IgD-negative memory B cell (primary cell): ENCODE measurements at regions not wholly inside any gene's neighbourhood (a gene's known extent, or its start where the extent isn't known, plus 50 kb on each side); places are given as distances from the start of the nearest gene placed in this dataset.
"Not testable (repeated sequence)": the region's sequence is repeated elsewhere in the genome, so short reads cannot be mapped to it uniquely, and the experiment has no call there.

Experiments
- H3K27ac Mint-ChIP-seq, 3 donors: one replicate each; pipeline ENCODE4 v1.8.0; 2020 to 2022; ENCODE audit warnings: mild to moderate bottlenecking in 3 of 3, mixed read lengths in 3 of 3, moderate library complexity in 1 of 3
- H3K27me3 Mint-ChIP-seq: one replicate; pipeline ENCODE4 v1.8.0; 2021; ENCODE audit warnings: mixed read lengths
- H3K36me3 Mint-ChIP-seq: one replicate; pipeline ENCODE4 v1.8.0; 2020; ENCODE audit warnings: mild to moderate bottlenecking, mixed read lengths
- H3K4me1 Mint-ChIP-seq, 3 donors: one replicate each; pipeline ENCODE4 v1.8.0; 2020 to 2022; ENCODE audit warnings: mixed read lengths in 3 of 3, mild to moderate bottlenecking in 1 of 3
- H3K4me3 Mint-ChIP-seq, 4 donors: one replicate each; pipeline ENCODE4 v1.8.0; 2020 to 2022; ENCODE audit warnings: mild to moderate bottlenecking in 4 of 4, mixed read lengths in 4 of 4, moderate library complexity in 3 of 4
- H3K9me3 Mint-ChIP-seq, 3 donors: one replicate each; pipeline ENCODE4 v1.8.0; 2020 to 2021; ENCODE audit warnings: mixed read lengths in 3 of 3, mild to moderate bottlenecking in 1 of 3

- H3K4me1 Mint-ChIP-seq: peaks cover 0 to under 1% (median 0%) of the 10 kb centered on the region in 3 donors
- peaks cover 0 to 2% (median 2%) of the 10 kb centered on the region in 3 donors for H3K9me3 Mint-ChIP-seq
- H3K4me3 Mint-ChIP-seq: no peak overlapping the region
- H3K27ac Mint-ChIP-seq: no peak overlapping the region
- H3K27me3 Mint-ChIP-seq: peaks cover 3% of the 10 kb centered on the region
- no peaks in the 10 kb centered on the region for H3K36me3 Mint-ChIP-seq
These were observed 246.2 kb downstream of the UACA start for GRCh38 chr15:70517194-70517590.

GRCh38 chr15:70516408-70517193, 246.8 kb downstream of the UACA start:
- Mint-ChIP-seq H3K27me3 (peaks cover 3% of the 10 kb centered on the region), H3K27ac (no peak overlapping the region), H3K4me3 (no peak overlapping the region), H3K36me3 (no peaks in the 10 kb centered on the region), H3K4me1 (peaks cover 0 to 6% (median 5%) of the 10 kb centered on the region in 3 donors), H3K9me3 (peaks cover 0 to 8% (median 8%) of the 10 kb centered on the region in 3 donors)

- Mint-ChIP-seq H3K4me1 (peaks cover 0 to 17% (median 7%) of the 10 kb centered on the region in 3 donors), H3K27me3 (no peaks in the 10 kb centered on the region), H3K36me3 (no peaks in the 10 kb centered on the region), H3K4me3 (no peak overlapping the region), H3K9me3 (peaks cover 0 to 26% (median 24%) of the 10 kb centered on the region in 3 donors), H3K27ac (no peak overlapping the region)
These were observed 249.1 kb downstream of the UACA start for GRCh38 chr15:70514251-70514650.

DNA sequence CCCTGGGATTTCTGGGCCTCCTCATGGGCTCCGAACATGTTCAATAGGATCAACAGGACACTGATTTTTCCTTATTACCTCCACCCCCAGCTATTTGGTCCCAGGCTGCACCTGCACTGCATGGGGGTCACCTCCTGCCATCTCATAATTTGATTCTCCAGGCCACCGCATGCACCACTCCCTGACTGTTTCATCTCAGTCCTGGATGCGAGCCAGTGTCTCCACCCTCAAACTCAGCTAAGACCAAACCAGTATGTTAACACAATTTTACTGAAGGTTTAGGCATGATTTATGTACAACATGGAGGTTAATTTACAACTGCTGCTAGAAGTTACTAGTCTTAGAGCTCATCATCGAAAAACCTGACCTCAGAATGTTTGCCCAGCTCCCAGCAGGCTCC, 249.5 kb downstream of the UACA start:
- Mint-ChIP-seq H3K27ac (no peak overlapping the region), H3K9me3 (peaks cover 0 to 26% (median 24%) of the 10 kb centered on the region in 3 donors), H3K27me3 (no peaks in the 10 kb centered on the region), H3K4me1 (peaks cover 0 to 17% (median 10%) of the 10 kb centered on the region in 3 donors), H3K36me3 (no peaks in the 10 kb centered on the region), H3K4me3 (no peak overlapping the region)

- no peaks in the 10 kb centered on the region for H3K27me3 Mint-ChIP-seq
- peaks cover 0 to 26% (median 24%) of the 10 kb centered on the region in 3 donors for H3K9me3 Mint-ChIP-seq
- H3K4me1 Mint-ChIP-seq: peaks cover 0 to 17% (median 10%) of the 10 kb centered on the region in 3 donors
- no peaks in the 10 kb centered on the region for H3K36me3 Mint-ChIP-seq
- H3K4me3 Mint-ChIP-seq: no peak overlapping the region
- no peak overlapping the region for H3K27ac Mint-ChIP-seq
These were observed 250.5 kb downstream of the UACA start for GRCh38 chr15:70512772-70513362.

GRCh38 chr15:70511972-70512587, 251.3 kb downstream of the UACA start:
- not testable (repeated sequence) for H3K27me3 Mint-ChIP-seq, H3K36me3 Mint-ChIP-seq
- H3K4me3 Mint-ChIP-seq: peak overlapping the region in 1 of 4 donors; percentile 4
- peak overlapping the region in 1 of 3 donors; percentile 65 for H3K27ac Mint-ChIP-seq
- H3K4me1 Mint-ChIP-seq: peaks cover 0 to 17% (median 10%) of the 10 kb centered on the region in 3 donors
- H3K9me3 Mint-ChIP-seq: peaks cover 0 to 26% (median 24%) of the 10 kb centered on the region in 3 donors

GRCh38 chr15:70510433-70510832, 252.9 kb downstream of the UACA start:
- no peak overlapping the region for H3K4me3 Mint-ChIP-seq
- no peak overlapping the region for H3K27ac Mint-ChIP-seq
- H3K9me3 Mint-ChIP-seq: peaks cover 0 to 26% (median 24%) of the 10 kb centered on the region in 3 donors
- H3K4me1 Mint-ChIP-seq: peaks cover 5 to 32% (median 16%) of the 10 kb centered on the region in 3 donors
- H3K27me3 Mint-ChIP-seq: no peaks in the 10 kb centered on the region
- no peaks in the 10 kb centered on the region for H3K36me3 Mint-ChIP-seq

DNA sequence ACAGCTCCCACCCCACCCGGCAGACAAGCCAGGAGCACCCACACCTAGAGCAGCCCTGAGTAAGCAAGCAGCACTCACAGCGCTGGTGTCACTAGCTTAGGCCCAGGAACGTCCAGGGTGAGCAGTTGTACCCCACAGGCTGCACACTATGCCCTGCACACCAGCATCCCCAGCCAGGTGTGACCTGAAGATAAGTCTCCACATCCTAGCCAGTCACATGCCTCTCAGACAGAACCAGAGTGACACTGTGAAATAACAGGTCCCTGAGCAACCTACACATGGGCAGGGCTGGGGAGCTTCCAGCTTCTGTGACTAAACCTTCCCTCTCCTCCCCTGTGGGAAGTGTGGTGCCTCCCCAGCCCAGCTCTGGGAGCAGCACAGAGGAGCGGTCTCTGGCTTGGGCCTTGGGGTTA, 253.6 kb downstream of the UACA start:
- no peak overlapping the region for H3K27ac Mint-ChIP-seq
- no peak overlapping the region for H3K4me3 Mint-ChIP-seq
- H3K9me3 Mint-ChIP-seq: peaks cover 0 to 26% (median 24%) of the 10 kb centered on the region in 3 donors
- H3K4me1 Mint-ChIP-seq: peaks cover 9 to 36% (median 21%) of the 10 kb centered on the region in 3 donors
- H3K36me3 Mint-ChIP-seq: no peaks in the 10 kb centered on the region
- H3K27me3 Mint-ChIP-seq: no peaks in the 10 kb centered on the region

- H3K4me3 Mint-ChIP-seq: peak overlapping the region in 1 of 4 donors; percentile 76
These were observed 254.1 kb downstream of the UACA start for GRCh38 chr15:70509282-70509662.

GRCh38 chr15:70508561-70509281, 254.6 kb downstream of the UACA start:
- peaks cover 17 to 47% (median 31%) of the 10 kb centered on the region in 3 donors for H3K4me1 Mint-ChIP-seq
- peak overlapping the region in 1 of 3 donors; percentile 39 for H3K27ac Mint-ChIP-seq
- no peaks in the 10 kb centered on the region for H3K27me3 Mint-ChIP-seq
- peaks cover 0 to 26% (median 24%) of the 10 kb centered on the region in 3 donors for H3K9me3 Mint-ChIP-seq
- H3K36me3 Mint-ChIP-seq: no peaks in the 10 kb centered on the region
- peak overlapping the region in 2 of 4 donors; percentile 76 for H3K4me3 Mint-ChIP-seq

More at GRCh38 chr15:70509282-70509662, 254.1 kb downstream of the UACA start:
- Mint-ChIP-seq H3K27me3 (no peaks in the 10 kb centered on the region), H3K27ac (no peak overlapping the region), H3K4me1 (peaks cover 12 to 41% (median 25%) of the 10 kb centered on the region in 3 donors), H3K9me3 (peaks cover 0 to 26% (median 24%) of the 10 kb centered on the region in 3 donors), H3K36me3 (no peaks in the 10 kb centered on the region)

GRCh38 chr15:70507772-70508371, 255.5 kb downstream of the UACA start:
- Mint-ChIP-seq H3K4me3 (no peak overlapping the region), H3K9me3 (peaks cover 0 to 26% (median 24%) of the 10 kb centered on the region in 3 donors), H3K36me3 (no peaks in the 10 kb centered on the region), H3K27me3 (peaks cover 2% of the 10 kb centered on the region), H3K4me1 (peaks cover 24 to 55% (median 39%) of the 10 kb centered on the region in 3 donors), H3K27ac (no peak overlapping the region)

- Mint-ChIP-seq H3K4me1 (peaks cover 28 to 54% (median 42%) of the 10 kb centered on the region in 3 donors), H3K27ac (peak overlapping the region in 1 of 3 donors; percentile 42), H3K4me3 (peak overlapping the region in 1 of 4 donors; percentile 6), H3K36me3 (no peaks in the 10 kb centered on the region), H3K27me3 (peaks cover 2% of the 10 kb centered on the region), H3K9me3 (peaks cover 0 to 14% (median 14%) of the 10 kb centered on the region in 3 donors)
These were observed 257.1 kb downstream of the UACA start for GRCh38 chr15:70505936-70506912.

DNA sequence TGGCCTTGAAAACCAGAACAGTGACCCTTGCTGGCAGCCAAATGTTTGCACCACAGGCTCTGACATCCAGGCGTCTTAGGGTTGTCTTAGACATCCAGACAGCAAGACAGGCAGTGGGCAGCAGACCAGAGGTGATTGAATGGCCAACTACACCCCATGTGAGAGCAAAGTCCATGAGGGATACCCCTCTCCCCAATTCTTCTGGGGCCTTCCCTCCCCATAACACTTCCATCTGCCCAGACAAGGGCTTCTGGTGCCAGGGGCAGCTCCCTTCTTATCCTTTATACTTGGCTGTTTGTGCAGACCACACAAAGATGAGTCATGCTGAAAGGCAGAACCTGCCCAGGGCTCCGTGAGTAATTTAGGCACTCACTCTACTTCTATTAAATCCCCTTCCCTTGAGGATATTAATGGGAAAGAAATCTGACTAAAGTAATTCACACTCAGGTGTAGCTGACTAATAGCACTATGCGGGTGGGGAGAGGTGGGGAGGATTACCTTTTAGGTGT, 257.9 kb downstream of the UACA start:
- Mint-ChIP-seq H3K9me3 (peaks cover 0 to 6% (median 6%) of the 10 kb centered on the region in 3 donors), H3K4me1 (peaks cover 28 to 51% (median 42%) of the 10 kb centered on the region in 3 donors), H3K27ac (peak overlapping the region in 1 of 3 donors; percentile 42), H3K36me3 (no peaks in the 10 kb centered on the region), H3K4me3 (peak overlapping the region in 2 of 4 donors; percentile 6 to 82), H3K27me3 (peaks cover 2% of the 10 kb centered on the region)
